ENCODE measurements at regions not wholly inside any gene's neighbourhood (a gene's known extent, or its start where the extent isn't known, plus 50 kb on each side); places are given as distances from the start of the nearest gene placed in this dataset.

- CTCF ChIA-PET: interaction anchor here (3.2 kb wide), 1 partner anchor 36 kb away, joined by 8 read pairs; no protein-coding TSS in a partner anchor
- H3K27ac ChIP-seq: no peak overlapping the region
- FAIRE-seq (no peak), ATAC-seq (no peak), DNase-seq (ENCODE audit: low read depth in 1 of 2, low spot score in 1 of 2) (no peak)
- no peaks in the 10 kb centered on the region for H3K9me3 ChIP-seq
- no peaks in the 10 kb centered on the region for H3K4me1 ChIP-seq
- H3K4me3 ChIP-seq: no peak overlapping the region
- 53% methylated on average over 4 of the region's 4 CpGs for WGBS (ENCODE audit: missing lambda C conversion rate)
- no peak overlapping the region for H3K4me2 ChIP-seq
- no peak for TF ChIP-seq TP53 (CRISPR knock-in tag; IDR thresholded peaks at IDR 0.05)
- no peak for TF ChIP-seq MAX (IDR thresholded peaks at IDR 0.05)
- POLR2A ChIA-PET: no interaction called here
These were observed 130.8 kb upstream of the PRR20G start for GRCh38 chr3:127418560-127419147.

- 27% methylated on average over 10 of the region's 10 CpGs for WGBS (ENCODE audit: missing lambda C conversion rate)
- no peaks in the 10 kb centered on the region for H3K9me3 ChIP-seq
- POLR2A ChIA-PET: no interaction called here
- ATAC-seq (no peak), FAIRE-seq (no peak), DNase-seq (ENCODE audit: low read depth in 1 of 2, low spot score in 1 of 2) (no peak)
- H3K4me1 ChIP-seq: no peaks in the 10 kb centered on the region
- CTCF ChIA-PET: no interaction called here
- H3K27ac ChIP-seq: no peak overlapping the region
- H3K4me3 ChIP-seq: no peak overlapping the region
- no peak overlapping the region for H3K4me2 ChIP-seq
- TF ChIP-seq, protein P1, sequence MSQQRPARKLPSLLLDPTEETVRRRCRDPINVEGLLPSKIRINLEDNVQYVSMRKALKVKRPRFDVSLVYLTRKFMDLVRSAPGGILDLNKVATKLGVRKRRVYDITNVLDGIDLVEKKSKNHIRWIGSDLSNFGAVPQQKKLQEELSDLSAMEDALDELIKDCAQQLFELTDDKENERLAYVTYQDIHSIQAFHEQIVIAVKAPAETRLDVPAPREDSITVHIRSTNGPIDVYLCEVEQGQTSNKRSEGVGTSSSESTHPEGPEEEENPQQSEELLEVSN (IDR thresholded peaks at IDR 0.05; ENCODE audit: borderline replicate concordance, low read depth): no peak
- TF ChIP-seq ESRRA (IDR thresholded peaks at IDR 0.05; ENCODE audit: borderline replicate concordance, low read length) (no peak), CHD2 (IDR thresholded peaks at IDR 0.05; ENCODE audit: low read length, partially characterized antibody) (no peak), CBX8 (IDR thresholded peaks at IDR 0.05) (no peak), RAD21 (conservative IDR thresholded peaks at IDR 0.05 in 1 of 2, IDR thresholded peaks at IDR 0.05 in 1 of 2) (no peak), EHF (CRISPR knock-in tag; IDR thresholded peaks at IDR 0.05) (no peak), ATOH8 (CRISPR knock-in tag; IDR thresholded peaks at IDR 0.05; ENCODE audit: low read depth) (no peak), RARB (CRISPR knock-in tag; IDR thresholded peaks at IDR 0.05) (no peak), SREBF2 (IDR thresholded peaks at IDR 0.05) (no peak), ZFP36 (IDR thresholded peaks at IDR 0.05; ENCODE audit: borderline replicate concordance, partially characterized antibody) (no peak), NPAS2 (CRISPR knock-in tag; IDR thresholded peaks at IDR 0.05; ENCODE audit: borderline replicate concordance) (no peak), RCOR1 (IDR thresholded peaks at IDR 0.05; ENCODE audit: low read depth, low read length) (no peak), JUN (IDR thresholded peaks at IDR 0.05) (no peak), HOXB13 (CRISPR knock-in tag; IDR thresholded peaks at IDR 0.05; ENCODE audit: low read depth) (no peak), ZC3H11A (IDR thresholded peaks at IDR 0.05) (no peak), PHF8 (IDR thresholded peaks at IDR 0.05; ENCODE audit: borderline replicate concordance, low read depth) (no peak), SMC3 (IDR thresholded peaks at IDR 0.05) (no peak)
- TF ChIP-seq, protein P2, sequence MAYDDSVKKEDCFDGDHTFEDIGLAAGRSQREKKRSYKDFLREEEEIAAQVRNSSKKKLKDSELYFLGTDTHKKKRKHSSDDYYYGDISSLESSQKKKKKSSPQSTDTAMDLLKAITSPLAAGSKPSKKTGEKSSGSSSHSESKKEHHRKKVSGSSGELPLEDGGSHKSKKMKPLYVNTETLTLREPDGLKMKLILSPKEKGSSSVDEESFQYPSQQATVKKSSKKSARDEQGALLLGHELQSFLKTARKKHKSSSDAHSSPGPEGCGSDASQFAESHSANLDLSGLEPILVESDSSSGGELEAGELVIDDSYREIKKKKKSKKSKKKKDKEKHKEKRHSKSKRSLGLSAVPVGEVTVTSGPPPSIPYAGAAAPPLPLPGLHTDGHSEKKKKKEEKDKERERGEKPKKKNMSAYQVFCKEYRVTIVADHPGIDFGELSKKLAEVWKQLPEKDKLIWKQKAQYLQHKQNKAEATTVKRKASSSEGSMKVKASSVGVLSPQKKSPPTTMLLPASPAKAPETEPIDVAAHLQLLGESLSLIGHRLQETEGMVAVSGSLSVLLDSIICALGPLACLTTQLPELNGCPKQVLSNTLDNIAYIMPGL (CRISPR knock-in tag; IDR thresholded peaks at IDR 0.05; ENCODE audit: borderline replicate concordance): no peak
- TF ChIP-seq, protein P3, sequence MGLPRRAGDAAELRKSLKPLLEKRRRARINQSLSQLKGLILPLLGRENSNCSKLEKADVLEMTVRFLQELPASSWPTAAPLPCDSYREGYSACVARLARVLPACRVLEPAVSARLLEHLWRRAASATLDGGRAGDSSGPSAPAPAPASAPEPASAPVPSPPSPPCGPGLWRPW (IDR thresholded peaks at IDR 0.05): no peak
These were observed 130.1 kb upstream of the PRR20G start for GRCh38 chr3:127417709-127418559.
